Right ventricle myocardium superior (tissue), 1 donor: ENCODE measurements at regions not wholly inside any gene's neighbourhood (a gene's known extent, or its start where the extent isn't known, plus 50 kb on each side); places are given as distances from the start of the nearest gene placed in this dataset.
"Not testable (repeated sequence)": the region's sequence is repeated elsewhere in the genome, so short reads cannot be mapped to it uniquely, and the experiment has no call there.

ENCODE experiments used
- ATAC-seq: fragments of 200-7000 bp; cut with Tn5 transposase; one replicate; pipeline ENCODE4 v1.9.1; 2020; ENCODE audit warnings: mild to moderate bottlenecking; ENCODE audit not compliant: poor library complexity
- DNase-seq: peaks from one replicate; pipeline ENCODE4 v3.0.0-alpha.2; 2020
- intact Hi-C: fragments of 100-400 bp; cut with DNase I; formaldehyde crosslinking; loops from one replicate; pipeline ENCODE4 v1.11.2; 2022
- donor health status: DM: no; HTN: yes; CAD: no; lungs with severe emphysema.

DNA sequence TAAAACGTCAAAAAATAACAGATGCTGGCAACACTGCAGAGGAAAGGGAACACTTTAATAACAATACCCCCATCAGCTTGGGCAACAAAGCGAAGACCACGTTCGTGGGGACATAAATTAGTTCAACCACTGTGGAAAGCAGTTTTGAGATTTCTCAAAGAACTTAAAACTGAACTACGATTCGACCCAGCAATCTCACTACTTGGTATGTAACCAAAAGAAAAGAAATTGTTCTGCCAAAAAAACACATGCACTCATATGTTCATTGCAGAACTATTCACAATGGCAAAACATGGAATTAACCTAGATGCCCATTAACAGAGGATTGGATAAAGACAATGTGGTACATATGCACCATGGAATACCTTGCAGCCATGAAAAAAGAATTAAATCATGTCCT lies 81.2 kb upstream of the RAP1B start:
- ATAC-seq (no peak), DNase-seq (no peak)
- intact Hi-C loops, result no loop called here

DNA sequence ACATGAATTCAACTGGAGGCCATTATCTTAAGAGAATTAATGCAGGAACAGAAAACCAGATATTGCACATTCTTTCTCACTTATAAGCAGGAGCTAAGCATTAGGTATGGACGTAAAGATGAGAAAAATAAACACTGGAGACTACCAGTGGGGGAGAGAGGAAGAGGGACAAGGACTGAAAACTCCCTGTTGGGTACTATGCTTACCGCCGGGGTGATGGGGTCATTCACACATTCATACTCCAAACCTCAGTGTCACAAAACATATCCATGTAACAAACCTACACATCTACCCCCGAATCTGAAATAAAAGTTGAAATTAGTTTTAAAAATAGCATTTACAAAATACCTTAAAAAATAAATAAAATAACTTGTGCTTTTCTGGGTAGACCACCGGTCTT lies 80.8 kb upstream of the RAP1B start:
- intact Hi-C loops, result no loop called here
- ATAC-seq (no peak), DNase-seq (no peak)

DNA sequence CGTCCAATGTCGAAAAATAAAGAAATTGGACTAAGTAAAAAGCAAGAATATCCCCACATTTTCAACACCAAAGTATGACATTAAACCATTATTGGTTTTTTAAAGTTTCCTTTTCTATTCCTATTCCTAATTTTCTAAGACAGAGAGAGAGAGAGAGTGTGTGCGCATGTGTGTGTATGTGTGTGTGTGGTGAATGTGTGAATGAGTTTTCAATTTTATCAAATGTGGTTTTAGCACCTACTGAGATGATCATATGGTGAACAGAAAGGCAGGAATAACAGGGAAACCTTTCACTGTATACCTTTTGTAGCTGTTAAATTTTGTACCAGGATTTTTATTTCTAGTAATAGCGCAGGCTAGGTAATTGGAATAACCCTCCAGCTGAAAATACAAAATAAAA lies 80.4 kb upstream of the RAP1B start:
- intact Hi-C loops, result no loop called here
- DNase-seq (no peak), ATAC-seq (no peak)

DNA sequence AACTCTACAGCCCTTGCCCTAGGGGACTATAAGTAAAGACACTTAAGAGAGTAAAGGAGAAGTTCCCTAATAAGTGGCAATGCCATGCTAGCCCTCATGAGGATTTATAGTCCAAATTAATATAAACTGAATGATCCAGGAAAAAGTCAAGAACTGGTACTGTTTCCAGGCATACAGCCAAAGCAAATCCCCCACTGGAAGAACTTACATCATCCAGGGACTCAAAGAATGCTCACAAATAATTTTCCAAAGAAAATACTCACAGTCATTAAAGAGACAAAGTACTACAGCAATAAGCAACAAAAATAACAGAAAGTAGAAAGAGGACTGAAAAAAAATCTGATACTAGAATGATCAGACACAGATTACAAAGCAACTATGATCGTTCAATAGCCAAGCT lies 79.7 kb upstream of the RAP1B start:
- DNase-seq, result no peak
- ATAC-seq, result peak; percentile 80
- intact Hi-C loops, result no loop called here

GRCh38 chr12:68532204-68532886 lies 78.4 kb upstream of the RAP1B start:
- intact Hi-C loops, result no loop called here
- DNase-seq (no peak), ATAC-seq (peak; percentile 74)

DNA sequence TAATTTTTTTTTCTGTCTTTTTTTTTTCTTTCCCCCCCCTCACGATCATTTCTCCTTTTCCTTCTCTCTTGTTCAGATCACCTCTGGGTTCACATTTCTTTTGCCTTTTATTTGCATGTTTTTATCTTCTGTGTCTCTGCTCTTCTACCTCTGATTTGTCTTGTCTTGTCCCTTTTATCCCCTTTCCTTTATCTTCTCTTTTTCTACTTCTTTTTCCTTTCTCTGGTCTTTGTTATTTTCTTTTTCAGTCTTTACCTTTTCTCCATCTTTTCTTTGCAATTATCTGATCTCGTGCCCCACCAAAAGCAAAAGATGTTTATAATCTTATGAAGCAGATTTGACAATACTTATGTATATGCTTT lies 77.8 kb upstream of the RAP1B start:
- intact Hi-C loops, result no loop called here
- ATAC-seq (no peak), DNase-seq (no peak)

GRCh38 chr12:68534108-68534507 lies 76.6 kb upstream of the RAP1B start:
- ATAC-seq, result no peak
- intact Hi-C loops, result no loop called here

DNA sequence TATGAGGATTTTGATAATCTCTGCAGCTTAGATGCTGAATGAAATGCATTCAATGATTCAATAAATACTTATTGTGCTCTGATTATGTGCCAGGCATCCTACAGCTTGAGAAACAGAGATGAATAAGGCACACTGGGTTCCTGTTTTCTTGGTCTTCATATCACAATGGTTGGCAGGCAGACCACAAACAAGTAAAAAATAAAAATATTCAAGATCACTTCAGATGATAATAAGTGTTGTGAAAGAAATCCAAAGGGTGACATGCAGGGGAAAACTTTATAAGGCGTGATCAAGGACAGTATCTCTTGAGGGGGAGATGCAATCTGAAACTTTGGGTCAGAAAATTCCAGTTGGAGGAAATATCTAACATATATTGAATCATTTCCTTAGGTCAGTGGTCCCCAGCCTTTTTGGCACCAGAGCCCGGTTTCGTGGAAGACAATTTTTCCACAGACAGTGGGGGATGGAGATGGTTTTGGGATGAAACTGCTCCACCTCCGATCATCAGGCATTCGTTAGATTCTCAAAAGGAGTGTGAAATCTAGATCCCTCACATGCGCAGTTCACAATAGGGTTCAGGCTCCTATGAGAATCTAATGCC lies 73.7 kb upstream of the RAP1B start:
- no peak for DNase-seq
- no peak for ATAC-seq
- intact Hi-C loops, result no loop called here

More at GRCh38 chr12:68534108-68534507, 76.6 kb upstream of the RAP1B start:
- DNase-seq, result no peak

- DNase-seq (no peak), ATAC-seq (no peak)
- intact Hi-C loops, result no loop called here
Observed at GRCh38 chr12:68537571-68537970, 73.1 kb upstream of the RAP1B start.

GRCh38 chr12:68538726-68539614 lies 71.7 kb upstream of the RAP1B start:
- intact Hi-C loops, result no loop called here
- DNase-seq (peak; percentile 83), ATAC-seq (peak; percentile 94)

DNA sequence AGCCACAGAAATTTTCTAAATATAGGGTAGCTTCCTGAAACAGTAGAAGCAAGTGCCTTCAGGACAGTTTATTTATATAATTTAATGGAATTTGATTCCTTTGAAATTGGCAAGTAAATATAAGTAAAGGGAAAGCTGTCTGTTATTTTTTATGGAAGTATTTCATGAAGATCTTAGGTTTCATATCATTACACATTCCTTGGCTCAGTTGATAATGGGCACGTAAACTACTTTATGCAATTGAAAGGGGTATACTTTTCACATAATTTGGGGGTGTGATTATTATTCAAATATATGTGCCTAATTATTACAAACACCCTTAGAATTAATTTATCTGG lies 71.1 kb upstream of the RAP1B start:
- no peak for DNase-seq
- intact Hi-C loops, result no loop called here
- no peak for ATAC-seq

DNA sequence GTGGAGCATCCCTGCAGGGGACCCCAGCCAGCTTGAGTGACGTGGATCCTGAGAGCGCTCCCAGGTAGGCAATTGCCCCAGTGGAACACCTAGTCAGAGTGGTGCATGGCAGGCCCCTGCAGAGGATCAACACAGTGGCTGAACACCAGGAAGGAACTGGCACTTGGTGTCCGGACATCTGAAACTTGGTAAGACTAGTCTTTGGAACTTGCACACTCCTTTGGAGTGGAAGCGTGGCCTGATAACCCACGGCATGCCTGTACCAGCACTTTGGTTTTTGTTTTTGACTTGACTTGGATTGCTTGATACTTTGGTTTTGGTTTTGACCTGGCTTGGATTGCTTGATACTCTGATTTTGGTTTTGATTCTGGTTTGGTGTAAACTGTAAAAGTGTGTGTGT lies 69.9 kb upstream of the RAP1B start:
- ATAC-seq, DNase-seq, intact Hi-C loops: not testable (repeated sequence)

DNA sequence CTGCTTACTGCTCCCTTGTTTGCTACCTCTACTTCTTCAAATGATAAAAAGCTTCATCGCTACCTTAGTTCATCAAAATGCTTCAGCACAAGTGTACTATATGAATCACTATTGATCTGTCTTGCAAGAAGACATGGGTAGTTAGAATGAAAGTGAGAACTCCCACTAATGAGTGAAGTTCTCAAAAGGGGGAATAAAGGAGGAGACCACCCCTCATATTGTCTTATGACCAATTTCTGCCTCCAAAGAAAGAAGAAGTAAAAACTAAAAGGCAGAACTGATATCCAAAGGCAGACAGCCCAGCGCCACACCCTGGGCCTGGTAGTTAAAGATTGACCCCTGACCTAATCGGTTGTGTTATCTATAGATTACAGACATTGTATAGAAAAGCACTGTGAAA lies 63.4 kb upstream of the RAP1B start:
- DNase-seq, ATAC-seq, intact Hi-C loops: not testable (repeated sequence)

- ATAC-seq, intact Hi-C loops, DNase-seq: not testable (repeated sequence)
Observed at GRCh38 chr12:68552605-68553195, 58.0 kb upstream of the RAP1B start.

GRCh38 chr12:68557011-68557730 lies 53.5 kb upstream of the RAP1B start:
- ATAC-seq, result no peak
- intact Hi-C loops, result no loop called here
- no peak for DNase-seq

DNA sequence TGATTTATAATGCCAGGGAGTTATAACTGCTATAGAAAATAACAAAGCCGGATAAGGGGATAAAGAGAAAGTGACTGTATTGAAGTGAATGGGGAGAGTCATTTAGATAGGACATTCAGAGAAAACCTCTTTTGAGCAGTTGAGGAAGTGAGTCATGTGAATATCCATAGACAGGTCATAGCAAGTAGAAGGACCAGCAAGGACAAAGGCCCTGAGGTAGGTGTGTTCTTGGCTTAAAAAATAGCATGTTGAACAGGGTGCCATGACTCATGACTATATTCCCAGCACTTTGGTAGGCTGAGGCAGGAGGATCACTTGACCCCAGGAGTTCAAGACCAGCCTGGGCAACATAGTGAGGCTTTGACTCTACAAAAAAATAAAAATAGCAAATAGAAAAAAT lies 51.5 kb upstream of the RAP1B start:
- ATAC-seq, result no peak
- intact Hi-C loops, result no loop called here
- DNase-seq, result no peak

DNA sequence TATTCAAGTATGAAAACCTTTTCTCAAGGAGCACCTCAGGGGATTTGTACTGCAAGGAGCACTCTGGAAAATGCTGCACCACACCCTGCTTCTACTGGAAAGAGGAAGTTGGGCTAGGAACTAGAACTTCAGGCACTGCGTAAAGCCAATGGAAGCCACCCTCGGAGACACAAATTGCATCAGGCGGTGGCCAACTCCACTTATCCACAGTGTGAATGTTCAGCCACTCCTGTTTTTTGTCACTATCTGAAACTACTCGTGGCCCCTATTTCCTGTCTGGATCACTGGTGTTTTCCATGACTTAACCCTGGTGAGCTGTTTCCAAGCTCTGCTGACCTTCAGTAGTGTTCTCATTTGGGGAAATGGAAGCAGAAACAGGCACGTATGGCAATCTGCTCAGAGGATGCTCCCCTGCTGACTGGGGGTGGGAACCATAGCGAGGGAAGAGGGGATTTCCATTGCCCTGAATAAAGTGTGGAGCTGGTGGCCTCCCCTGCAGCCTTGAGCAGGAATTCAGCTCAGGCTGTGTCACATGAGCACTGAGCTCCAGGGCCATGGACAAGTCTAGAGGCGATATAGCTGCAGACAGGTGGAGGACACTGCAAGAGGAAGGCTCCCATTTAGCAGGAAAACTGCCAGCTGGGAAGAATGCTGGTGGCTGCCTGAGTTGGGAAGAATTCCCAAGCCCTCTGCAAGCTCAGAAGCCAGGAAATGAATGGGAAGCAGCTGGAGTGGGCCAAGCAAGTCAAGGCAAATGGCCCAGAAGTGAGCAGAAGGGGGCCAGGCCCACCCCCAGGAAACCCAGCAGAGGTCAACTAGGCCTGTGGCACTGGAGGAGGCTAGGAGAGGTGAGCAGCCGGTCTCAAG lies 50.5 kb upstream of the RAP1B start:
- intact Hi-C loops, result no loop called here
- DNase-seq (peak; percentile 61), ATAC-seq (peak; percentile 87)

DNA sequence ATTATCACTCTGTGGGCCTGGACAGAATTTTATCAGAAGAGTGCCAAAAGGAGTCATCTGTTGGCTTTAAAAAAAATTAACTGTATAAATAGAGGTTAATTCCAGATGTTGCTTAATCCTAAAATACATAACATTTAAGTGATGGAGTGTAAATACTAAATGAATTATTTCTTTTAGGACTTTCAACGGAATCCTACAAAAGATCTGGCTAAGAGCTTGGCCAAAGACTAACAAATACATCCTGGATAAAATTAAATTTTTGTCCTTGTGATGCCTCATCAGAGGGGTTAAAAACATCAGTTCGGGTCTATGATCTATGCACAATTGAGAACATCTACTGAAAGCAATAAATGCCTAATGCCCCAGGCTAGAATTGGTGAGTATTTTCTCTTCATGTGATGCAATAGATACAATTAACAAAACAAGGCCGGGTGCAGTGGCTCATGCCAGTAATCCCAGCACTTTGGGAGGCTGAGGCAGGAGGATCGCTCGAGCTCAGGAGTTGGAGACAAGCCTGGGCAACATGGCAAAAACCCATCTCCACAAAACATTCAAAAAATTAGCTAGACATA lies 49.8 kb upstream of the RAP1B start:
- intact Hi-C loops, result no loop called here
- ATAC-seq (no peak), DNase-seq (no peak)
